Loucy (cell line): ENCODE measurements at regions not wholly inside any gene's neighbourhood (a gene's known extent, or its start where the extent isn't known, plus 50 kb on each side); places are given as distances from the start of the nearest gene placed in this dataset.

Experiments used
- EZH2phosphoT487 ChIP-seq: fragments of 200-600 bp; IDR thresholded peaks from 2 replicates; pipeline ENCODE4 v1.6.1; 2018; ENCODE audit warnings: antibody characterized with exemption, mild to moderate bottlenecking, moderate library complexity, borderline replicate concordance
- TF ChIP-seq, protein P1 (sequence below): fragments of 200-600 bp; sonication (generic); conservative IDR thresholded peaks from 2 replicates; pipeline ENCODE4 v1.5.1; 2014; ENCODE audit warnings: mild to moderate bottlenecking, antibody characterized with exemption, low read length

DNA sequence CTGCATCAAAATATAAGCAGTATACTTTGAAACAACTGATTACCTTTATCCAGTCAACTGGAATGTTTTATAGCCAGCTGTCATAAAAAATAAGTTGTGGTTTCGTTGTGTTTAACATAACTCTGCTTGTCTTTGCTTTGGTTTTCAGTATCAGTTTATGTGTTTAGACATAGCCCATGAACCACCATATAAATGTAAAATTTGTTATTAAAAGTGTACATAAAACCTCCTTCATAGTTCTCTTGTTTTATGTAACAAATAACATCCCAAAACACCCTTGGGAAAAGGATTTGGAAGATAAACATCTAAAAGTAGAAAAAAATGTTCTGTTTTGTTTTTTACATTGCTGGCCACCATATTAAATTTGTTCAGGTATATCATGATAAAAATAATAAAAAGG, 347.0 kb upstream of the PROK2 start:
- TF ChIP-seq, protein P1, sequence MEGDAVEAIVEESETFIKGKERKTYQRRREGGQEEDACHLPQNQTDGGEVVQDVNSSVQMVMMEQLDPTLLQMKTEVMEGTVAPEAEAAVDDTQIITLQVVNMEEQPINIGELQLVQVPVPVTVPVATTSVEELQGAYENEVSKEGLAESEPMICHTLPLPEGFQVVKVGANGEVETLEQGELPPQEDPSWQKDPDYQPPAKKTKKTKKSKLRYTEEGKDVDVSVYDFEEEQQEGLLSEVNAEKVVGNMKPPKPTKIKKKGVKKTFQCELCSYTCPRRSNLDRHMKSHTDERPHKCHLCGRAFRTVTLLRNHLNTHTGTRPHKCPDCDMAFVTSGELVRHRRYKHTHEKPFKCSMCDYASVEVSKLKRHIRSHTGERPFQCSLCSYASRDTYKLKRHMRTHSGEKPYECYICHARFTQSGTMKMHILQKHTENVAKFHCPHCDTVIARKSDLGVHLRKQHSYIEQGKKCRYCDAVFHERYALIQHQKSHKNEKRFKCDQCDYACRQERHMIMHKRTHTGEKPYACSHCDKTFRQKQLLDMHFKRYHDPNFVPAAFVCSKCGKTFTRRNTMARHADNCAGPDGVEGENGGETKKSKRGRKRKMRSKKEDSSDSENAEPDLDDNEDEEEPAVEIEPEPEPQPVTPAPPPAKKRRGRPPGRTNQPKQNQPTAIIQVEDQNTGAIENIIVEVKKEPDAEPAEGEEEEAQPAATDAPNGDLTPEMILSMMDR = no peak
- no peak for TF ChIP-seq EZH2phosphoT487
